ENCODE measurements at regions not wholly inside any gene's neighbourhood (a gene's known extent, or its start where the extent isn't known, plus 50 kb on each side); places are given as distances from the start of the nearest gene placed in this dataset.

GRCh38 chr4:170425521-170426143 lies 335.9 kb upstream of the AADAT start:
- Histone ChIP-seq H3K4me3 (replicated peaks in 1 of 2; ENCODE audit: low read depth in 1 of 2, low read length in 2 of 2) (no peak overlapping the region), H4K20me1 (ENCODE audit: insufficient read depth) (no peaks in the 10 kb centered on the region), H3K36me3 (ENCODE audit: control insufficient read depth in 1 of 2, insufficient read depth in 2 of 2, low read length in 2 of 2) (no peaks in the 10 kb centered on the region), H3K4me2 (ENCODE audit: low read length) (no peak overlapping the region), H3K79me2 (ENCODE audit: insufficient read depth, low read length) (no peaks in the 10 kb centered on the region), H3K27ac (ENCODE audit: low read depth, low read length) (no peak overlapping the region), H3K4me1 (ENCODE audit: control insufficient read depth in 1 of 2, insufficient read depth in 2 of 2, low read length in 2 of 2) (no peaks in the 10 kb centered on the region), H3K27me3 (ENCODE audit: insufficient read depth, low read length) (no peaks in the 10 kb centered on the region), H2AFZ (ENCODE audit: low read depth, low read length, poor library complexity, severe bottlenecking) (no peak overlapping the region), H3K9ac (ENCODE audit: low read length) (no peak overlapping the region), H3K9me2 (ENCODE audit: insufficient read depth) (no peaks in the 10 kb centered on the region), H3K9me3 (ENCODE audit: control insufficient read depth in 1 of 2, insufficient read depth in 1 of 2, low read depth in 1 of 2, low read length in 2 of 2) (no peaks in the 10 kb centered on the region)
- no TSS peak for BruUV-seq (replicated peaks)
- TF ChIP-seq, protein P1, sequence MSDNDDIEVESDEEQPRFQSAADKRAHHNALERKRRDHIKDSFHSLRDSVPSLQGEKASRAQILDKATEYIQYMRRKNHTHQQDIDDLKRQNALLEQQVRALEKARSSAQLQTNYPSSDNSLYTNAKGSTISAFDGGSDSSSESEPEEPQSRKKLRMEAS (IDR thresholded peaks at IDR 0.05), result no peak
- CTCF ChIA-PET, result no interaction called here
- RAD21 ChIA-PET (ENCODE audit: low non-redundant PET in 1 of 2, low total read pairs in 2 of 2, uncharacterized antibody in 2 of 2, unreplicated experiment in 2 of 2), result no interaction called here
- POLR2A ChIA-PET, result no interaction called here
- intact Hi-C loops (cut with micrococcal nuclease), result no loop called here
- no peak for DNase-seq (ENCODE audit: low read depth, low spot score)
- no peak for ATAC-seq

DNA sequence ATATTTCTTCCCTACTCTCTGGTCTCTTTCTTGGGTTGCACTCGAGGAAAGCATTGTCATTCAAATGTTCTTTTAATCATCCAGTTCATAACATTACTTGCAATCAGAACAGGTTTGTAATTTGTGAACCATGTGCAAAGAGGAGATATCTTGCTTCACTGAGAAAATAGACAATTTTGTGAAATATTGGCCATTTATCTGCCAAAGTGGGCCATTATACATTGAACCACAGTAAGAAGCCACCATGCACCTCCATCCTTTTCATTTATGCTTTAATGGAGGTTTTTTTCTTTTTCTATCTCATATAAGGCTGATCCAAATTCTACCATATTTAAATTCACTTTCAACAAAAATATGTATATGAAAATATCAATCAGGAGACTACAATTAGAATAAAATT lies 335.3 kb upstream of the AADAT start:
- BruUV-seq (replicated peaks), result no TSS peak
- no peaks in the 10 kb centered on the region for H3K4me1 ChIP-seq (ENCODE audit: control insufficient read depth in 1 of 2, insufficient read depth in 2 of 2, low read length in 2 of 2)
- no peaks in the 10 kb centered on the region for H4K20me1 ChIP-seq (ENCODE audit: insufficient read depth)
- TF ChIP-seq POLR2AphosphoS5 (IDR thresholded peaks at IDR 0.05; ENCODE audit: low read depth, low read length), result no peak
- TF ChIP-seq, protein P2, sequence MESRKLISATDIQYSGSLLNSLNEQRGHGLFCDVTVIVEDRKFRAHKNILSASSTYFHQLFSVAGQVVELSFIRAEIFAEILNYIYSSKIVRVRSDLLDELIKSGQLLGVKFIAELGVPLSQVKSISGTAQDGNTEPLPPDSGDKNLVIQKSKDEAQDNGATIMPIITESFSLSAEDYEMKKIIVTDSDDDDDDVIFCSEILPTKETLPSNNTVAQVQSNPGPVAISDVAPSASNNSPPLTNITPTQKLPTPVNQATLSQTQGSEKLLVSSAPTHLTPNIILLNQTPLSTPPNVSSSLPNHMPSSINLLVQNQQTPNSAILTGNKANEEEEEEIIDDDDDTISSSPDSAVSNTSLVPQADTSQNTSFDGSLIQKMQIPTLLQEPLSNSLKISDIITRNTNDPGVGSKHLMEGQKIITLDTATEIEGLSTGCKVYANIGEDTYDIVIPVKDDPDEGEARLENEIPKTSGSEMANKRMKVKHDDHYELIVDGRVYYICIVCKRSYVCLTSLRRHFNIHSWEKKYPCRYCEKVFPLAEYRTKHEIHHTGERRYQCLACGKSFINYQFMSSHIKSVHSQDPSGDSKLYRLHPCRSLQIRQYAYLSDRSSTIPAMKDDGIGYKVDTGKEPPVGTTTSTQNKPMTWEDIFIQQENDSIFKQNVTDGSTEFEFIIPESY (IDR thresholded peaks at IDR 0.05; ENCODE audit: extremely low read depth, insufficient replicate concordance, low read length), result no peak
- no peak for TF ChIP-seq CEBPB (IDR thresholded peaks at IDR 0.05; ENCODE audit: low read depth)
- TF ChIP-seq CBX3 (IDR thresholded peaks at IDR 0.05; ENCODE audit: low read depth), result no peak
- TF ChIP-seq CTCF (IDR thresholded peaks at IDR 0.05 in 2 of 3, conservative IDR thresholded peaks at IDR 0.05 in 1 of 3; ENCODE audit: borderline replicate concordance in 1 of 3, insufficient read depth in 1 of 3, low read depth in 2 of 3, low read length in 2 of 3), result no peak
- no peak for TF ChIP-seq ATF3 (IDR thresholded peaks at IDR 0.05)
- TF ChIP-seq SRF (IDR thresholded peaks at IDR 0.05; ENCODE audit: low read depth), result no peak
- no peak for TF ChIP-seq ZFX (IDR thresholded peaks at IDR 0.05)
- TF ChIP-seq EGR1 (IDR thresholded peaks at IDR 0.05; ENCODE audit: low read depth), result no peak
- no peak for TF ChIP-seq ZNF274 (IDR thresholded peaks at IDR 0.05; ENCODE audit: low read depth, low read length)
- TF ChIP-seq TCF7L2 (IDR thresholded peaks at IDR 0.05; ENCODE audit: borderline replicate concordance, extremely low read depth, insufficient read depth, insufficient read length), result no peak
- TF ChIP-seq FOSL1 (IDR thresholded peaks at IDR 0.05; ENCODE audit: low read depth), result no peak
- ATAC-seq (no peak), DNase-seq (ENCODE audit: low read depth, low spot score) (no peak)
- ChIA-PET POLR2A (no interaction called here), RAD21 (ENCODE audit: low non-redundant PET in 1 of 2, low total read pairs in 2 of 2, uncharacterized antibody in 2 of 2, unreplicated experiment in 2 of 2) (no interaction called here), CTCF (no interaction called here)
- H3K4me3 ChIP-seq (replicated peaks in 1 of 2; ENCODE audit: low read depth in 1 of 2, low read length in 2 of 2), result no peak overlapping the region
- H3K27me3 ChIP-seq (ENCODE audit: insufficient read depth, low read length), result no peaks in the 10 kb centered on the region
- no peaks in the 10 kb centered on the region for H3K9me2 ChIP-seq (ENCODE audit: insufficient read depth)
- no peak overlapping the region for H2AFZ ChIP-seq (ENCODE audit: low read depth, low read length, poor library complexity, severe bottlenecking)
- H3K9me3 ChIP-seq (ENCODE audit: control insufficient read depth in 1 of 2, insufficient read depth in 1 of 2, low read depth in 1 of 2, low read length in 2 of 2), result no peaks in the 10 kb centered on the region
- intact Hi-C loops (cut with micrococcal nuclease), result no loop called here
- no peaks in the 10 kb centered on the region for H3K79me2 ChIP-seq (ENCODE audit: insufficient read depth, low read length)
- H3K4me2 ChIP-seq (ENCODE audit: low read length), result no peak overlapping the region
- no peaks in the 10 kb centered on the region for H3K36me3 ChIP-seq (ENCODE audit: control insufficient read depth in 1 of 2, insufficient read depth in 2 of 2, low read length in 2 of 2)
- H3K9ac ChIP-seq (ENCODE audit: low read length), result no peak overlapping the region
- H3K27ac ChIP-seq (ENCODE audit: low read depth, low read length), result no peak overlapping the region
